ENCODE measurements at regions not wholly inside any gene's neighbourhood (a gene's known extent, or its start where the extent isn't known, plus 50 kb on each side); places are given as distances from the start of the nearest gene placed in this dataset.
"Not testable (repeated sequence)": the region's sequence is repeated elsewhere in the genome, so short reads cannot be mapped to it uniquely, and the experiment has no call there.

DNA sequence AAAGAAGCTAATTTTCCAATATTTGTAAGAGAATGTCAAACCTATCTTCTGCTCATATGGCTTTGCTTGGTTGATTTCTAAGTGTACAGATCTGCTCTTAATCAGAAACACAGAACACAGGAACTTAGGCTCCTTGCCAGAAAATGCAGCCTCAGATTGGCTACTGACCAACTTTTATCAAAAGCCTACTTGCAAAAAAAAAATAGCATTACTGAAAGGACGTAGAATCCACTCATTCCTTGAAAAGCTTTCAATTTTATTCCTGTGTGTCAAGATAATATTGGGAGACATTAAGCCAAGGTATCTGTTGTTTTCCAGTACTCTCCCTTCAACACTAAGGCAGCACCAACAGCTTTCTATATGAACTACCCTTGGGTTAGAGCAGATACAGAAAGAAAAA lies 127.6 kb upstream of the INTU start:
- H3K27me3 ChIP-seq (ENCODE audit: control insufficient read depth, insufficient read depth, low read length), result no peaks in the 10 kb centered on the region
- no peaks in the 10 kb centered on the region for H3K9me3 ChIP-seq (ENCODE audit: control insufficient read depth, insufficient read depth, low read depth, low read length)
- no peaks in the 10 kb centered on the region for H3K79me2 ChIP-seq (ENCODE audit: control insufficient read depth, insufficient read depth, low read length)
- H3K9ac ChIP-seq (ENCODE audit: insufficient read depth, low read length), result no peak overlapping the region
- peaks cover 4% of the 10 kb centered on the region for H3K4me1 ChIP-seq (ENCODE audit: control insufficient read depth, extremely low read depth, insufficient read depth, low read length)
- H3K27ac ChIP-seq (ENCODE audit: insufficient read depth, low read length), result no peak overlapping the region
- no peak for TF ChIP-seq EZH2 (IDR thresholded peaks at IDR 0.05; ENCODE audit: low read length, missing control alignments)
- no peak for TF ChIP-seq CTCF (conservative IDR thresholded peaks at IDR 0.05 in 1 of 2, IDR thresholded peaks at IDR 0.05 in 1 of 2; ENCODE audit: low read depth in 1 of 2, low read length in 2 of 2)
- H3K36me3 ChIP-seq (ENCODE audit: control insufficient read depth, insufficient read depth, low read length), result no peaks in the 10 kb centered on the region
- H3K4me2 ChIP-seq (ENCODE audit: extremely low read depth, insufficient read depth, low read length), result peak overlapping the region; percentile 44
- no peaks in the 10 kb centered on the region for H4K20me1 ChIP-seq (ENCODE audit: control insufficient read depth, extremely low read depth, insufficient read depth, low read length)
- no peak overlapping the region for H3K4me3 ChIP-seq (replicated peaks in 1 of 4; ENCODE audit: control extremely low read depth in 1 of 4, insufficient read depth in 1 of 4, low read depth in 3 of 4, low read length in 4 of 4)
- H2AFZ ChIP-seq (ENCODE audit: low read length), result no peak overlapping the region
- DNase-seq (ENCODE audit: low read depth in 2 of 2), result peak; percentile 79 to 91

DNA sequence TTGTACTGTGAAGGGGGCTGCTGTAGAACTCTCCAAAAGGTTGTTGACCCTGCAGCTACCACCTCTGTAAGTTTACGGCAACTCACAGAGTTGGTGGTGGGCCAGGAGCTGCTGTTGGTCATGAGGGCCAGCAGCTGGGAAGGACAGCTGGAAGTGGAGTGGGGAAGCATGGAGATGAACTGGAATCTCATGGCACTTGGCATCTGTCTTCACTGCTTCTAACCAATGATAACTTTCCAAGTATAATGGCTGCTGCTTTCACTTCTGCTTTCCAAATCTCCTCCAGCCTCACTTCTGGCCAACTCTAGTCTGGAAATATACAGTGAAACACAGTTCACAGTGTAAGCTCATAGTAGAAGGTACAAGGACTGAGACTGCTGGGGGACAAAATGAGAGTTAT lies 126.5 kb upstream of the INTU start:
- Histone ChIP-seq H3K9me3 (ENCODE audit: control insufficient read depth, insufficient read depth, low read depth, low read length) (no peaks in the 10 kb centered on the region), H3K27me3 (ENCODE audit: control insufficient read depth, insufficient read depth, low read length) (no peaks in the 10 kb centered on the region), H3K79me2 (ENCODE audit: control insufficient read depth, insufficient read depth, low read length) (no peaks in the 10 kb centered on the region), H3K4me1 (ENCODE audit: control insufficient read depth, extremely low read depth, insufficient read depth, low read length) (peaks cover 4% of the 10 kb centered on the region), H3K4me2 (ENCODE audit: extremely low read depth, insufficient read depth, low read length) (no peak overlapping the region), H4K20me1 (ENCODE audit: control insufficient read depth, extremely low read depth, insufficient read depth, low read length) (no peaks in the 10 kb centered on the region), H3K4me3 (replicated peaks in 1 of 4; ENCODE audit: control extremely low read depth in 1 of 4, insufficient read depth in 1 of 4, low read depth in 3 of 4, low read length in 4 of 4) (no peak overlapping the region), H3K27ac (ENCODE audit: insufficient read depth, low read length) (no peak overlapping the region), H2AFZ (ENCODE audit: low read length) (no peak overlapping the region), H3K9ac (ENCODE audit: insufficient read depth, low read length) (no peak overlapping the region), H3K36me3 (ENCODE audit: control insufficient read depth, insufficient read depth, low read length) (no peaks in the 10 kb centered on the region)
- TF ChIP-seq CTCF (conservative IDR thresholded peaks at IDR 0.05 in 1 of 2, IDR thresholded peaks at IDR 0.05 in 1 of 2; ENCODE audit: low read depth in 1 of 2, low read length in 2 of 2), result no peak
- no peak for TF ChIP-seq EZH2 (IDR thresholded peaks at IDR 0.05; ENCODE audit: low read length, missing control alignments)
- peak in 1 of 2 donors; percentile 10 for DNase-seq (ENCODE audit: low read depth in 2 of 2)

GRCh38 chr4:127509155-127509554 lies 123.6 kb upstream of the INTU start:
- Histone ChIP-seq H3K4me3 (replicated peaks in 1 of 4; ENCODE audit: control extremely low read depth in 1 of 4, insufficient read depth in 1 of 4, low read depth in 3 of 4, low read length in 4 of 4) (no peak overlapping the region), H3K4me2 (ENCODE audit: extremely low read depth, insufficient read depth, low read length) (no peak overlapping the region), H3K36me3 (ENCODE audit: control insufficient read depth, insufficient read depth, low read length) (no peaks in the 10 kb centered on the region), H3K9me3 (ENCODE audit: control insufficient read depth, insufficient read depth, low read depth, low read length) (no peaks in the 10 kb centered on the region), H3K27ac (ENCODE audit: insufficient read depth, low read length) (no peak overlapping the region), H3K9ac (ENCODE audit: insufficient read depth, low read length) (no peak overlapping the region), H2AFZ (ENCODE audit: low read length) (no peak overlapping the region), H3K4me1 (ENCODE audit: control insufficient read depth, extremely low read depth, insufficient read depth, low read length) (peaks cover 4% of the 10 kb centered on the region), H3K27me3 (ENCODE audit: control insufficient read depth, insufficient read depth, low read length) (no peaks in the 10 kb centered on the region), H3K79me2 (ENCODE audit: control insufficient read depth, insufficient read depth, low read length) (no peaks in the 10 kb centered on the region), H4K20me1 (ENCODE audit: control insufficient read depth, extremely low read depth, insufficient read depth, low read length) (no peaks in the 10 kb centered on the region)
- peak; percentile 41 to 93 for DNase-seq (ENCODE audit: low read depth in 2 of 2)
- TF ChIP-seq EZH2 (IDR thresholded peaks at IDR 0.05; ENCODE audit: low read length, missing control alignments) (no peak), CTCF (conservative IDR thresholded peaks at IDR 0.05 in 1 of 2, IDR thresholded peaks at IDR 0.05 in 1 of 2; ENCODE audit: low read depth in 1 of 2, low read length in 2 of 2) (no peak)

- not testable (repeated sequence) for H3K4me3 ChIP-seq (replicated peaks in 1 of 4; ENCODE audit: control extremely low read depth in 1 of 4, insufficient read depth in 1 of 4, low read depth in 3 of 4, low read length in 4 of 4); H3K9me3 ChIP-seq (ENCODE audit: control insufficient read depth, insufficient read depth, low read depth, low read length); H3K27ac ChIP-seq (ENCODE audit: insufficient read depth, low read length); H3K4me1 ChIP-seq (ENCODE audit: control insufficient read depth, extremely low read depth, insufficient read depth, low read length); H2AFZ ChIP-seq (ENCODE audit: low read length); H3K27me3 ChIP-seq (ENCODE audit: control insufficient read depth, insufficient read depth, low read length); H3K4me2 ChIP-seq (ENCODE audit: extremely low read depth, insufficient read depth, low read length); DNase-seq (ENCODE audit: low read depth in 2 of 2); H3K79me2 ChIP-seq (ENCODE audit: control insufficient read depth, insufficient read depth, low read length); H3K9ac ChIP-seq (ENCODE audit: insufficient read depth, low read length); H3K36me3 ChIP-seq (ENCODE audit: control insufficient read depth, insufficient read depth, low read length); H4K20me1 ChIP-seq (ENCODE audit: control insufficient read depth, extremely low read depth, insufficient read depth, low read length)
Measured at GRCh38 chr4:127512672-127513071, 120.1 kb upstream of the INTU start.

DNA sequence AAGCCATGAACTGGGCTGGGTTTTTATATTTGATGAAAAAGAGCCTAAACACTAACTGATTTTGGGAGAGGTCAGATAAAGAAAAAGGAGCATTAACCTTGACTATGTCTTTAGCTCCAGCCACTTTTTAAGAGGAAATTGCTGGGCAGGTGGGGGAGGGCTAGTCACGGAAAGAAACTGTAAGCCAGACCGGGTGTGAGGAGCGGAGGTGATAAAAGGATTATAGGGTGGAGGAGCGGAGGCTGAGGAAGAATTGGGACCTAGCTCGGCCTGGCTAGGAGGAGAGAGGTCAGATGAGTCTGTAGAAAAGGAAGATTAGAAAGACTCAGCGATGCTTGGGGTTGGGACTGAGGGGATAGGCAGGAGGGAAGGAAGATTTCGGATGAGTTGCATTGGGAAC lies 117.5 kb upstream of the INTU start:
- H3K36me3 ChIP-seq (ENCODE audit: control insufficient read depth, insufficient read depth, low read length); H4K20me1 ChIP-seq (ENCODE audit: control insufficient read depth, extremely low read depth, insufficient read depth, low read length); H3K27me3 ChIP-seq (ENCODE audit: control insufficient read depth, insufficient read depth, low read length); H3K79me2 ChIP-seq (ENCODE audit: control insufficient read depth, insufficient read depth, low read length); DNase-seq (ENCODE audit: low read depth in 2 of 2); H2AFZ ChIP-seq (ENCODE audit: low read length); H3K9ac ChIP-seq (ENCODE audit: insufficient read depth, low read length); H3K4me2 ChIP-seq (ENCODE audit: extremely low read depth, insufficient read depth, low read length); H3K4me1 ChIP-seq (ENCODE audit: control insufficient read depth, extremely low read depth, insufficient read depth, low read length); H3K27ac ChIP-seq (ENCODE audit: insufficient read depth, low read length); H3K9me3 ChIP-seq (ENCODE audit: control insufficient read depth, insufficient read depth, low read depth, low read length); H3K4me3 ChIP-seq (replicated peaks in 1 of 4; ENCODE audit: control extremely low read depth in 1 of 4, insufficient read depth in 1 of 4, low read depth in 3 of 4, low read length in 4 of 4): not testable (repeated sequence)

Data from fibroblast of lung (primary cell).